IMR-90 (cell line): ENCODE measurements at regions not wholly inside any gene's neighbourhood (a gene's known extent, or its start where the extent isn't known, plus 50 kb on each side); places are given as distances from the start of the nearest gene placed in this dataset.

Source experiments
- ATAC-seq: fragments of 200-7000 bp; cut with Tn5 transposase; 2 replicates; pipeline ENCODE4 v1.9.1; 2020; ENCODE audit warnings: low read depth, mild to moderate bottlenecking, moderate library complexity
- BruUV-seq: library from RNA; stranded (reverse); fragments of 400-500 nt; replicated peaks from 2 replicates; lab custom pipeline; 2021; lab: Mats Ljungman, UMichigan
- CTCF ChIA-PET: fragments of 300-600 bp; formaldehyde crosslinking; extraction: SDS; loops from one replicate; lab custom pipeline; 2021; ENCODE audit warnings: antibody characterized with exemption; lab: Yijun Ruan, JAX
- POLR2A ChIA-PET: fragments of 300-600 bp; sonication (Branson Sonifier 250); formaldehyde crosslinking; loops from one replicate; lab custom pipeline; 2022; ENCODE audit warnings: antibody characterized with exemption; ENCODE audit not compliant: unreplicated experiment; lab: Charles Lee
- DNase-seq: peaks from one replicate; pipeline ENCODE4 v3.0.0; 2013
- H2AFZ ChIP-seq: replicated peaks from 2 replicates; pipeline ENCODE3; 2013; ENCODE audit warnings: low read length, mild to moderate bottlenecking; ENCODE audit not compliant: poor library complexity
- H2AK5ac ChIP-seq: 2 replicates; pipeline ENCODE4 v1.6.1; 2013; ENCODE audit warnings: low read depth, low read length, inconsistent platforms
- H2AK9ac ChIP-seq: replicated peaks from 2 replicates; pipeline ENCODE3; 2013; ENCODE audit warnings: mild to moderate bottlenecking, low read depth, low read length, moderate library complexity; ENCODE audit not compliant: poor library complexity
- H2BK120ac ChIP-seq: 2 replicates; pipeline ENCODE4 v1.6.1; 2013; ENCODE audit warnings: low read depth, low read length, inconsistent platforms
- H2BK15ac ChIP-seq: 3 replicates; pipeline ENCODE4 v1.6.1; 2013; ENCODE audit warnings: low read depth, low read length, inconsistent platforms
- H2BK20ac ChIP-seq: 2 replicates; pipeline ENCODE4 v1.6.1; 2013; ENCODE audit warnings: low read depth, mild to moderate bottlenecking, inconsistent platforms, low read length, moderate library complexity
- H2BK5ac ChIP-seq: 2 replicates; pipeline ENCODE4 v1.6.1; 2013; ENCODE audit warnings: mild to moderate bottlenecking, low read depth, low read length, inconsistent platforms; ENCODE audit not compliant: poor library complexity, severe bottlenecking
- H3K14ac ChIP-seq: replicated peaks from 2 replicates; pipeline ENCODE4 v1.6.1; 2013; ENCODE audit warnings: low read depth, low read length, inconsistent platforms
- H3K18ac ChIP-seq: 2 replicates; pipeline ENCODE4 v1.6.1; 2013; ENCODE audit warnings: low read depth, low read length, control low read depth
- H3K23ac ChIP-seq: 2 replicates; pipeline ENCODE4 v1.6.1; 2013; ENCODE audit warnings: low read depth, low read length, inconsistent platforms
- H3K27ac ChIP-seq: 2 replicates; pipeline ENCODE4 v1.5.1; 2013; ENCODE audit warnings: mild to moderate bottlenecking, control low read depth, low read length; ENCODE audit not compliant: insufficient read depth
- H3K27me3 ChIP-seq: 2 replicates; pipeline ENCODE4 v1.6.1; 2013; ENCODE audit warnings: low read length; ENCODE audit not compliant: control insufficient read depth, insufficient read depth
- H3K36me3 ChIP-seq: 2 replicates; pipeline ENCODE4 v1.6.1; 2013; ENCODE audit warnings: low read length, mixed read lengths; ENCODE audit not compliant: control insufficient read depth, insufficient read depth
- H3K4ac ChIP-seq: 2 replicates; pipeline ENCODE4 v1.6.1; 2013; ENCODE audit warnings: low read depth, low read length, inconsistent platforms
- H3K4me1 ChIP-seq: 2 replicates; pipeline ENCODE4 v1.6.1; 2013; ENCODE audit warnings: low read length, mixed read lengths; ENCODE audit not compliant: control insufficient read depth, insufficient read depth
- H3K4me2 ChIP-seq: 2 replicates; pipeline ENCODE4 v1.6.1; 2013; ENCODE audit warnings: low read depth, mild to moderate bottlenecking, control low read depth, low read length, moderate library complexity
- H3K4me3 ChIP-seq: 2 replicates; pipeline ENCODE4 v1.5.1; 2013; ENCODE audit warnings: low read depth, mild to moderate bottlenecking, control low read depth, low read length, moderate library complexity; ENCODE audit not compliant: insufficient read depth
- H3K56ac ChIP-seq: 2 replicates; pipeline ENCODE4 v1.6.1; 2013; ENCODE audit warnings: low read length, inconsistent platforms; ENCODE audit not compliant: insufficient read depth; ENCODE audit errors: extremely low read depth
- H3K79me1 ChIP-seq, 2 experiments: 2 replicates each; pipeline ENCODE4 v1.6.1; 2013; ENCODE audit warnings: low read length in 2 of 2, inconsistent platforms in 1 of 2, low read depth in 1 of 2
- H3K9ac ChIP-seq: 2 replicates; pipeline ENCODE4 v1.6.1; 2013; ENCODE audit warnings: low read depth, low read length, control low read depth
- H3K9me1 ChIP-seq: 2 replicates; pipeline ENCODE4 v1.6.1; 2013; ENCODE audit warnings: low read length, inconsistent platforms; ENCODE audit not compliant: insufficient read depth
- H3K9me3 ChIP-seq: 2 replicates; pipeline ENCODE4 v1.6.1; 2013; ENCODE audit warnings: low read length; ENCODE audit not compliant: control insufficient read depth, insufficient read depth
- H4K20me1 ChIP-seq: 2 replicates; pipeline ENCODE4 v1.6.1; 2013; ENCODE audit warnings: low read length, inconsistent platforms; ENCODE audit not compliant: insufficient read depth
- H4K5ac ChIP-seq: 2 replicates; pipeline ENCODE4 v1.6.1; 2013; ENCODE audit warnings: mild to moderate bottlenecking, low read depth, low read length, control low read depth
- H4K8ac ChIP-seq, 2 experiments: 2 replicates each; pipeline ENCODE4 v1.6.1; 2013; ENCODE audit warnings: low read depth in 2 of 2, low read length in 2 of 2, control low read depth in 1 of 2, inconsistent platforms in 1 of 2
- H4K91ac ChIP-seq: 2 replicates; pipeline ENCODE4 v1.6.1; 2013; ENCODE audit warnings: low read depth, low read length, inconsistent platforms; ENCODE audit not compliant: insufficient read depth
- CTCF ChIP-seq: conservative IDR thresholded peaks from 2 replicates; pipeline ENCODE4 v1.5.1; 2012; ENCODE audit warnings: mild to moderate bottlenecking, low read depth, low read length, improper control_type of control experiment
- MAZ ChIP-seq: IDR thresholded peaks from 2 replicates; pipeline ENCODE4 v1.6.1; 2012; ENCODE audit warnings: low read depth, mild to moderate bottlenecking, low read length, improper control_type of control experiment, moderate library complexity, borderline replicate concordance
- SMC3 ChIP-seq: fragments of 150-350 bp; IDR thresholded peaks from 2 replicates; pipeline ENCODE4 v1.6.1; 2016; ENCODE audit warnings: low read depth, mild to moderate bottlenecking, antibody characterized with exemption, low read length, moderate library complexity
- WGBS, 2 experiments: methylation state at CpG; one replicate each; pipeline versions ENCODE4 v1.1.5 to v1.1.7; 2013; ENCODE audit warnings: missing lambda C conversion rate in 2 of 2; ENCODE audit not compliant: insufficient read length in 1 of 2; ENCODE audit errors: extremely low coverage in 2 of 2; 5-methylcytosine and 5-hydroxymethylcytosine counted together
- dilution Hi-C: fragments of 300-500 bp; cut with HindIII; formaldehyde crosslinking; loops from one replicate; pipeline ENCODE4 v1.14.3; 2018; ENCODE audit warnings: low sequenced_read_pairs; ENCODE audit not compliant: unreplicated experiment
- in situ Hi-C: fragments of 300-500 bp; cut with MboI; formaldehyde crosslinking; loops from 3 replicates; pipeline ENCODE4 v1.14.3; 2019; ENCODE audit warnings: low sequenced_read_pairs, inconsistent platforms, mixed read lengths
- intact Hi-C: fragments of 100-400 bp; cut with micrococcal nuclease; formaldehyde crosslinking; loops from 2 replicates; pipeline ENCODE4 v1.10.0; 2022

GRCh38 chr2:7670905-7671641, 753.9 kb downstream of the RNF144A start:
- Histone ChIP-seq H3K23ac (no peak overlapping the region), H3K56ac (no peak overlapping the region), H2BK5ac (no peak overlapping the region), H4K5ac (no peak overlapping the region), H3K9me1 (no peaks in the 10 kb centered on the region), H3K79me1 (no peaks in the 10 kb centered on the region), H3K27ac (no peak overlapping the region), H3K18ac (no peak overlapping the region), H4K8ac (no peak overlapping the region), H4K20me1 (no peaks in the 10 kb centered on the region), H3K36me3 (no peaks in the 10 kb centered on the region), H3K14ac (no peak overlapping the region), H2AFZ (no peak overlapping the region), H2BK120ac (no peak overlapping the region), H4K91ac (no peak overlapping the region), H2BK20ac (no peak overlapping the region), H3K4me3 (no peak overlapping the region), H2BK15ac (no peak overlapping the region), H3K4ac (no peak overlapping the region), H3K9me3 (no peaks in the 10 kb centered on the region), H3K9ac (no peak overlapping the region), H3K4me2 (no peak overlapping the region), H2AK5ac (no peak overlapping the region), H3K4me1 (no peaks in the 10 kb centered on the region), H3K27me3 (no peaks in the 10 kb centered on the region), H2AK9ac (no peak overlapping the region)
- ATAC-seq (no peak), DNase-seq (no peak)
- no TSS peak for BruUV-seq
- intact Hi-C loops (no loop called here), dilution Hi-C loops (no loop called here), in situ Hi-C loops (no loop called here)
- CTCF ChIA-PET = no interaction called here
- 6% methylated on average over 5 of the region's 11 CpGs; no CpG with 5 or more reads in 1 of the 2 experiments for WGBS, 2 experiments
- TF ChIP-seq CTCF = no peak
- no peak for TF ChIP-seq MAZ
- TF ChIP-seq SMC3 = no peak
- POLR2A ChIA-PET = no interaction called here
